ENCODE measurements at regions not wholly inside any gene's neighbourhood (a gene's known extent, or its start where the extent isn't known, plus 50 kb on each side); places are given as distances from the start of the nearest gene placed in this dataset.

DNA sequence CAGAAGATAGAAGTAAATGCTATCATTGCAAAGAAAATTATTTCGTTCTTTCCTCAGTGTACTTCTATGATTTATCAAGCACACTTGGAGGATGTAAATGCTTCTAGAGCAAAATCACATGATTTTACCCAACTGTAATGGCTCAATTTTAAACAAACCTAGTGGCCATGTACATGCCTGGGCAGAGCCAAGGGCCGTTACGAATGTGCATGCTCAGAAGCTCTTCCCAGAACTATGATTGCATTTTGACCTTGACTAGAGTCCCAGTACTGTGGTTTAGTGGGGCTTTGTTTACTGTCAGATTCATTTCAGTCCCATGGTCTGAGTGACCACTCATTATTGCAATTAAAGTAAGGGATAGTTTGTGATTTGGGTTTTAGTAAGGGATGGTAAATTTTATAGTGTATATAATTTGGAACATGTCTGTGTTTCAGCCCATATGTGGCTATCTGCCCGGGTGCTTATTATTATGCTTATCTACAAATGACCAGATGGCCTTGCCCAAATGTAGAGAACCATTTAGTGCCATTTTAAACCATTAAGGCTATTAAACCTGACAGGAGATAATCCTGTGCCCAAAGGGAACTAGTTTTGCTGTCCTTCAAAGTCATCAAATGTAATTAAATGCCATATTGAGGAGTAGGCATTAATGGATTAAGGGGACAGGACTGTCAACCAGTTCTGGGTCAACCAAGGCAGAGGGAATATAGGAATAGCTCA lies 239.1 kb downstream of the ICOS start:
- H3K4me1 Mint-ChIP-seq (ENCODE audit: low read depth), result peaks cover 7% of the 10 kb centered on the region
- no peak overlapping the region for H3K27ac Mint-ChIP-seq
- peaks cover 18% of the 10 kb centered on the region for H3K27me3 Mint-ChIP-seq (ENCODE audit: low read depth)
- no peaks in the 10 kb centered on the region for H3K36me3 Mint-ChIP-seq (ENCODE audit: low read depth)
- no peak overlapping the region for H3K4me3 Mint-ChIP-seq
- H3K9me3 Mint-ChIP-seq, result no peaks in the 10 kb centered on the region
- no peak for DNase-seq (ENCODE audit: low spot score)

GRCh38 chr2:204176306-204176705 lies 239.7 kb downstream of the ICOS start:
- peaks cover 24% of the 10 kb centered on the region for H3K27me3 Mint-ChIP-seq (ENCODE audit: low read depth)
- DNase-seq (ENCODE audit: low spot score), result no peak
- no peak overlapping the region for H3K4me3 Mint-ChIP-seq
- no peak overlapping the region for H3K27ac Mint-ChIP-seq
- H3K4me1 Mint-ChIP-seq (ENCODE audit: low read depth), result peaks cover 7% of the 10 kb centered on the region
- H3K9me3 Mint-ChIP-seq, result no peaks in the 10 kb centered on the region
- H3K36me3 Mint-ChIP-seq (ENCODE audit: low read depth), result no peaks in the 10 kb centered on the region

GRCh38 chr2:204177251-204177976 lies 240.9 kb downstream of the ICOS start:
- Mint-ChIP-seq H3K4me1 (ENCODE audit: low read depth) (peaks cover 7% of the 10 kb centered on the region), H3K36me3 (ENCODE audit: low read depth) (no peaks in the 10 kb centered on the region), H3K27ac (no peak overlapping the region), H3K9me3 (no peaks in the 10 kb centered on the region), H3K4me3 (no peak overlapping the region), H3K27me3 (ENCODE audit: low read depth) (peaks cover 32% of the 10 kb centered on the region)
- DNase-seq (ENCODE audit: low spot score), result no peak

GRCh38 chr2:204177977-204178522 lies 241.5 kb downstream of the ICOS start:
- Mint-ChIP-seq H3K4me1 (ENCODE audit: low read depth) (peaks cover 7% of the 10 kb centered on the region), H3K36me3 (ENCODE audit: low read depth) (no peaks in the 10 kb centered on the region), H3K27ac (no peak overlapping the region), H3K4me3 (no peak overlapping the region), H3K27me3 (ENCODE audit: low read depth) (peaks cover 34% of the 10 kb centered on the region), H3K9me3 (no peaks in the 10 kb centered on the region)
- peak; percentile 51 for DNase-seq (ENCODE audit: low spot score)

DNA sequence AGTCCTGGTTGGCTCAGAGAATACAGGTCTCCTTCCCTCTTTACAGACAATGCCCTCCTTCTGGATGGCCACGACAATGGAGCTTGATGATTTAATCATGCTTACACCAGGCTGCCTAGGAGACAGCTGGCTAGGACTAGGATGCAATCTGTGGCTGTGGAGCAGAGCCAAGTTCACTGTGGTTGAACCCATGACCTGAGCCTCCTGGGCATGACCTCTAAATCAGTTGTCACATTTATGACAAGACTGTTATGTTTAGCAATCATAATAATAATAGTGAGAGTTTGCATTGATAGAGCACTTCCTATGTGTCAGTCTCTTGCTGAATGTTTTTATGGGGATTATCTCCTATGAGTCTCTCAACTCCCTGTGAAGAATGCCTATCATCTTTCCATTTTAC lies 244.1 kb downstream of the ICOS start:
- Mint-ChIP-seq H3K9me3 (no peaks in the 10 kb centered on the region), H3K4me3 (no peak overlapping the region), H3K27me3 (ENCODE audit: low read depth) (peaks cover 45% of the 10 kb centered on the region), H3K27ac (no peak overlapping the region), H3K36me3 (ENCODE audit: low read depth) (no peaks in the 10 kb centered on the region), H3K4me1 (ENCODE audit: low read depth) (peaks cover 7% of the 10 kb centered on the region)
- DNase-seq (ENCODE audit: low spot score), result no peak

DNA sequence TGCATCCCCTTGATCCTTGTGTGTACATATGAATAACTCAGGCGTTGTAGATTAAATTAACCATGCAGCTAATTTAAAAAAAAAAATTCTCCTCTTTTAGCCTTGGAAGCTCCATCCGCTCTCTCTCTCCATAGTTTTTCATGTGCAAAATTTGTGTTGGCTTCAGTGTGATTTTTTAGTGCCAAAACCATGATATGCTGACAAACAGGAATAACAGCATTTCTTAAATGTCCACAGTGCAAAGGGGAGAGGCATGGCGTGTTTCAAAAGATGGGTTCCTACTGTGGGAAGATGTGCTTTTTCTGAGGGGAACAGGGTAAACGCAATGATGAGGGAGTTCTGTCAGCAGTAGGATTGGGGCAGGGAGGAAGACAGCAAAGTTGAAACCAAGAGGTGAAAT lies 247.0 kb downstream of the ICOS start:
- Mint-ChIP-seq H3K36me3 (ENCODE audit: low read depth) (no peaks in the 10 kb centered on the region), H3K4me3 (no peak overlapping the region), H3K27ac (no peak overlapping the region), H3K27me3 (ENCODE audit: low read depth) (peaks cover 41% of the 10 kb centered on the region), H3K9me3 (no peaks in the 10 kb centered on the region), H3K4me1 (ENCODE audit: low read depth) (peaks cover 9% of the 10 kb centered on the region)
- DNase-seq (ENCODE audit: low spot score), result no peak

DNA sequence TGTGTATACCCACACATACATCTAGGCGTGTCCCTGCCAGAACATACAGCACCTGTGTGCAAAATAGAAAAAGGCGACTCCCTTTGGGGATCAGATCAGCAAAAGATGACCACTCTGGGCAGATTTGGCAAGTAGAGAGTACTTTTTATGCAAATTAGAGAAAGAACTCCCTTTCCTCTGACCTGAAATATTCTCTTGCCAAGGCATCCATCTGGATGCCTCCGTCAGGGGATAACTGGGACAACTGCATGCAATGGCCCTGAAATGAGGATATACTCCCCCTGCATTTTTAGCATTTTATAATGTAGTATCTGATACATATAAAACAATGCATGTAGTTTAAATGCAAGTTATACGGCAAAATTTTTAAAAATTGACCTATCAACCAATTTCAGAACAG lies 247.7 kb downstream of the ICOS start:
- Mint-ChIP-seq H3K4me3 (no peak overlapping the region), H3K27me3 (ENCODE audit: low read depth) (peaks cover 40% of the 10 kb centered on the region), H3K36me3 (ENCODE audit: low read depth) (no peaks in the 10 kb centered on the region), H3K27ac (no peak overlapping the region), H3K4me1 (ENCODE audit: low read depth) (peaks cover 9% of the 10 kb centered on the region), H3K9me3 (no peaks in the 10 kb centered on the region)
- DNase-seq (ENCODE audit: low spot score), result no peak

- no peak for DNase-seq (ENCODE audit: low spot score)
- peaks cover 27% of the 10 kb centered on the region for H3K27me3 Mint-ChIP-seq (ENCODE audit: low read depth)
- H3K9me3 Mint-ChIP-seq, result no peaks in the 10 kb centered on the region
- H3K36me3 Mint-ChIP-seq (ENCODE audit: low read depth), result no peaks in the 10 kb centered on the region
- H3K4me3 Mint-ChIP-seq, result no peak overlapping the region
- peaks cover 9% of the 10 kb centered on the region for H3K4me1 Mint-ChIP-seq (ENCODE audit: low read depth)
- H3K27ac Mint-ChIP-seq, result no peak overlapping the region
Measured at GRCh38 chr2:204187229-204188083, 250.9 kb downstream of the ICOS start.

GRCh38 chr2:204191574-204191973 lies 255.0 kb downstream of the ICOS start:
- H3K4me3 Mint-ChIP-seq, result no peak overlapping the region
- no peak for DNase-seq (ENCODE audit: low spot score)
- H3K36me3 Mint-ChIP-seq (ENCODE audit: low read depth), result no peaks in the 10 kb centered on the region
- no peaks in the 10 kb centered on the region for H3K9me3 Mint-ChIP-seq
- peaks cover 28% of the 10 kb centered on the region for H3K27me3 Mint-ChIP-seq (ENCODE audit: low read depth)
- peaks cover 9% of the 10 kb centered on the region for H3K4me1 Mint-ChIP-seq (ENCODE audit: low read depth)
- no peak overlapping the region for H3K27ac Mint-ChIP-seq

DNA sequence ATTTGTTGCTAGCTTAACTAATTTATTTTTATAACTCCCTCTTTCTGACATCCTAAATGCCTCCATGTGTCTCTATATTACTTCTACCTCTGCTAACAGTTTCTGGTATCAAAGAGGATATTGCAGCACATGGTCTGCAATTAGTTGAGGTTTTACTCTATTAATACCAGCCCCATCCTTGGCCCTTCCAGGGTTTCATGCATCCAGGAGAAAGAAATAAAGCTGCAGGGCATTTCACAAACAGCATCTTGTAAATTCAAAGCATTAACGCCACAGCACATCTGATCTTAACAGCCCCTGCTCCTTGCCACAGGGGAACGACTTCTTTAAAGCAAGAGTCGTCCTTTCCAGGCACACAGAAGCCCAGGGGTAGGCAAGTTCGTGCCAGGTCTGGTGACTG lies 258.9 kb downstream of the ICOS start:
- H3K4me3 Mint-ChIP-seq, result no peak overlapping the region
- H3K27ac Mint-ChIP-seq, result no peak overlapping the region
- H3K9me3 Mint-ChIP-seq, result no peaks in the 10 kb centered on the region
- no peak for DNase-seq (ENCODE audit: low spot score)
- no peaks in the 10 kb centered on the region for H3K36me3 Mint-ChIP-seq (ENCODE audit: low read depth)
- no peaks in the 10 kb centered on the region for H3K4me1 Mint-ChIP-seq (ENCODE audit: low read depth)
- H3K27me3 Mint-ChIP-seq (ENCODE audit: low read depth), result peaks cover 36% of the 10 kb centered on the region

DNA sequence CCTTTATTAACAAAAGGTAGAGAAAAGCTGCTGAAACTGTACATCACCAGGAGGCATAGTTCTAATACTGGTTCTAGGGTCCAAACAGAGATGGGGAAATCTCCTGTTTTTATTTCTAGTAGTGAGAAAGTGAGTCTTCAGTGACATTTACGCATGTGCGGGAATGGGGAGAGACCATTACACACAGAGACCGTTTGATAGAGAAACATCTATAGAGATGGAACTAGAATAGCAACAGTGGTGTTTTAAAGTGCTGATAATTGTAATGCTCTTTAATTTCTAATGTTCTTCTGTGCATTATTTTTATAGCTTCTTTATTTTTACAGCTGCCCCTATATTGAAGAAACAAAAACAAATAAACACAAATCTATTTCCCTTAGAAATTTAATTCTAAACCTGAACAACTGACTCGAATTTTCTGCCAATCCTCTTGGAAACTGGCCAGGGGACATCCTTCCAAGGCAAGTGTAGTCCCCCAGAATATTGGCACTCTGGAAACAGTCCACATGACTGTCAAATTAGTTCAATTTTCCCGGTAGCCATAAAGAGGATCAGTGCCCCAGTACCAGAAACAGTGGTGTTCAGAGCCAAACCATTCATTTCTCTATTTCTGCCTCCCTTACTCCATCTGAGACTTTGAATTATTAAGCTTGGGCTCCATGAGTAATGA lies 260.9 kb downstream of the ICOS start:
- peaks cover 35% of the 10 kb centered on the region for H3K27me3 Mint-ChIP-seq (ENCODE audit: low read depth)

GRCh38 chr2:204199357-204199756 lies 262.8 kb downstream of the ICOS start:
- no peak for DNase-seq (ENCODE audit: low spot score)
- peaks cover 4% of the 10 kb centered on the region for H3K4me1 Mint-ChIP-seq (ENCODE audit: low read depth)
- peaks cover 33% of the 10 kb centered on the region for H3K27me3 Mint-ChIP-seq (ENCODE audit: low read depth)
- no peaks in the 10 kb centered on the region for H3K36me3 Mint-ChIP-seq (ENCODE audit: low read depth)
- no peak overlapping the region for H3K27ac Mint-ChIP-seq
- H3K9me3 Mint-ChIP-seq, result no peaks in the 10 kb centered on the region
- no peak overlapping the region for H3K4me3 Mint-ChIP-seq

More for the DNA sequence above, 260.9 kb downstream of the ICOS start:
- H3K9me3 Mint-ChIP-seq, result no peaks in the 10 kb centered on the region
- H3K36me3 Mint-ChIP-seq (ENCODE audit: low read depth), result no peaks in the 10 kb centered on the region
- H3K27ac Mint-ChIP-seq, result no peak overlapping the region
- no peaks in the 10 kb centered on the region for H3K4me1 Mint-ChIP-seq (ENCODE audit: low read depth)
- H3K4me3 Mint-ChIP-seq, result no peak overlapping the region
- DNase-seq (ENCODE audit: low spot score), result no peak

DNA sequence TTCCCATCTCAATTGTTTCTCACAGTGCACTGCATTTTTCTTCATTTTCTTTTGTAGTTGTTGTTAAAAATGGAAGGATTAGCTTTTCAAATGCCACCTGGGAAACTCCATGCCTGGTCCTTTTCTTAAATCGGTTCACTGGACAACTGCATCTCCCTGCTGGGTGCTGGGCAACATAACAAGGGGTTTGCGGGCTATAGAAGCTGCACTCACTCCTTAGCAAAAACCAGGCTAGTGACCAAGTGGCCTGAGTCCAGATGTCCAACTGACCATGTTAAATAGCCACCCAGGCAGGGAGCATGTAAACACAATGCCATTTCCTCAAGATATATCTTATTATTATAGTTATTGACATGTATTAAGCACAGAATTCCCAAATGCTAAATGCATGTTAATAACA lies 264.9 kb downstream of the ICOS start:
- Mint-ChIP-seq H3K27ac (no peak overlapping the region), H3K9me3 (no peaks in the 10 kb centered on the region), H3K4me3 (no peak overlapping the region), H3K4me1 (ENCODE audit: low read depth) (peaks cover 6% of the 10 kb centered on the region), H3K27me3 (ENCODE audit: low read depth) (peaks cover 43% of the 10 kb centered on the region), H3K36me3 (ENCODE audit: low read depth) (no peaks in the 10 kb centered on the region)
- DNase-seq (ENCODE audit: low spot score), result no peak

Data from T-helper 2 cell treated with Interferon-gamma antibody and Interleukin-4, amounts not matched to agents 5 μg/mL and 100 μg/mL, for 36 hours (primary cell).